ENCODE measurements at regions not wholly inside any gene's neighbourhood (a gene's known extent, or its start where the extent isn't known, plus 50 kb on each side); places are given as distances from the start of the nearest gene placed in this dataset.

DNA sequence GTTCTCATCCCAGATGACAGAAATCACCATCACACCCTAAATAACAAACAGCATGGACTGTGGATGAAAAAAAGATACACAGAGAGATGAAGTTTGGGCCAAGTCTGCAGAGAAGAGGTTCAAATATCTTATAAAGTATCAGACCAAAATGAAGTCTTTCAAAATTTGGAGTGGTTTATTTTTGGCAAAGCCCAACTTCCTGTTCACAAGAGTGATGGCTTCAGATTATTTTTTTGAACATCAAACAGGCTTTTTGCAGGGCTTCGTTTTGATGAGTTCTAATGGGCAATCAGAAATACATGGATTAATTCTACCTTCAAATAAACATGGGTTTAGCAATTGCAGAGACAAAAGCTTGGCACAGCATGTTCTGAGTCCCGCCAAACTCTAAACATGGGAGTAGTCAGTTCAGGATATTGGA lies 378.2 kb upstream of the RPS23 start:
- no peaks in the 10 kb centered on the region for H3K27me3 ChIP-seq (replicated peaks; ENCODE audit: insufficient read depth, low read depth, low read length, poor library complexity)
- TF ChIP-seq EZH2 (IDR thresholded peaks at IDR 0.05; ENCODE audit: borderline replicate concordance, low read depth, low read length, poor library complexity, severe bottlenecking): no peak
- no peak for TF ChIP-seq CTCF (conservative IDR thresholded peaks at IDR 0.05; ENCODE audit: low read depth, low read length)
- DNase-seq (ENCODE audit: low spot score): no peak
- no TSS peak for BruUV-seq (replicated peaks)
- ChIA-PET POLR2A (ENCODE audit: low non-redundant PET) (no interaction called here), CTCF (no interaction called here)
- H3K27ac ChIP-seq (ENCODE audit: low read depth, low read length, poor library complexity, severe bottlenecking): no peak overlapping the region
- no peaks in the 10 kb centered on the region for H3K4me1 ChIP-seq (ENCODE audit: insufficient read depth, low read length, poor library complexity, severe bottlenecking)
- no peaks in the 10 kb centered on the region for H3K36me3 ChIP-seq (ENCODE audit: insufficient read depth, low read length, poor library complexity, severe bottlenecking)
- H3K9me3 ChIP-seq (ENCODE audit: low read depth, low read length, poor library complexity, severe bottlenecking): no peaks in the 10 kb centered on the region
- H3K4me3 ChIP-seq (ENCODE audit: low read depth, low read length, poor library complexity, severe bottlenecking): no peak overlapping the region
- intact Hi-C loops (cut with micrococcal nuclease; ENCODE audit: unreplicated experiment): no loop called here

- no peak overlapping the region for H3K27ac ChIP-seq (ENCODE audit: low read depth, low read length, poor library complexity, severe bottlenecking)
- TF ChIP-seq EZH2 (IDR thresholded peaks at IDR 0.05; ENCODE audit: borderline replicate concordance, low read depth, low read length, poor library complexity, severe bottlenecking) (no peak), CTCF (conservative IDR thresholded peaks at IDR 0.05; ENCODE audit: low read depth, low read length) (no peak)
- ChIA-PET POLR2A (ENCODE audit: low non-redundant PET) (no interaction called here), CTCF (no interaction called here)
- no peak for DNase-seq (ENCODE audit: low spot score)
- H3K36me3 ChIP-seq (ENCODE audit: insufficient read depth, low read length, poor library complexity, severe bottlenecking): no peaks in the 10 kb centered on the region
- no TSS peak for BruUV-seq (replicated peaks)
- no peaks in the 10 kb centered on the region for H3K9me3 ChIP-seq (ENCODE audit: low read depth, low read length, poor library complexity, severe bottlenecking)
- H3K4me3 ChIP-seq (ENCODE audit: low read depth, low read length, poor library complexity, severe bottlenecking): no peak overlapping the region
- no peaks in the 10 kb centered on the region for H3K27me3 ChIP-seq (replicated peaks; ENCODE audit: insufficient read depth, low read depth, low read length, poor library complexity)
- no peaks in the 10 kb centered on the region for H3K4me1 ChIP-seq (ENCODE audit: insufficient read depth, low read length, poor library complexity, severe bottlenecking)
- intact Hi-C loops (cut with micrococcal nuclease; ENCODE audit: unreplicated experiment): no loop called here
Observed at GRCh38 chr5:82655078-82655477, 376.9 kb upstream of the RPS23 start.

DNA sequence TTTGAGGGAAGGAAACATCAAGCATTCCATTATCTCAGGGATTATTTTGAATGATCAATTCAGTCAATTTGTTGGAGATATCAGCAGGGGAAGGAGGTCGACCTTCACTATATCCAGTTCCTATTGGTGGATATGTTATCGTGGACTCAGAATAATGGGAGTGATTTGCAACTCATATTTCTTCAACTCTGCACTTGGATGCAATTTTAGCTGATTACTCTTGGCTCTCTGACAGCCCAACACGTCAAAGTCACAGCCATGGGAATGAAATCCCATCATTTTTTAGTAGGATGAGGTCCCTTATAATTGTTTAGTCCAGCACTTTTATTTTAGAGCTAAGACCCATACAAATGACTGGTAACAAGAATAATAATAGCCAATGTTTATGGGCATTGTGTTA lies 371.8 kb upstream of the RPS23 start:
- H3K27me3 ChIP-seq (replicated peaks; ENCODE audit: insufficient read depth, low read depth, low read length, poor library complexity): peaks cover 18% of the 10 kb centered on the region
- intact Hi-C loops (cut with micrococcal nuclease; ENCODE audit: unreplicated experiment): loop anchor here (10.0 kb wide), 1 partner anchor 425 kb away; the partner anchor contains the start of genes TMEM167A and XRCC4
- H3K4me1 ChIP-seq (ENCODE audit: insufficient read depth, low read length, poor library complexity, severe bottlenecking): no peaks in the 10 kb centered on the region
- H3K27ac ChIP-seq (ENCODE audit: low read depth, low read length, poor library complexity, severe bottlenecking): no peak overlapping the region
- DNase-seq (ENCODE audit: low spot score): no peak
- POLR2A ChIA-PET (ENCODE audit: low non-redundant PET): no interaction called here
- TF ChIP-seq EZH2 (IDR thresholded peaks at IDR 0.05; ENCODE audit: borderline replicate concordance, low read depth, low read length, poor library complexity, severe bottlenecking): no peak
- no peak for TF ChIP-seq CTCF (conservative IDR thresholded peaks at IDR 0.05; ENCODE audit: low read depth, low read length)
- no peak overlapping the region for H3K4me3 ChIP-seq (ENCODE audit: low read depth, low read length, poor library complexity, severe bottlenecking)
- no peaks in the 10 kb centered on the region for H3K36me3 ChIP-seq (ENCODE audit: insufficient read depth, low read length, poor library complexity, severe bottlenecking)
- CTCF ChIA-PET: no interaction called here
- no peaks in the 10 kb centered on the region for H3K9me3 ChIP-seq (ENCODE audit: low read depth, low read length, poor library complexity, severe bottlenecking)
- no TSS peak for BruUV-seq (replicated peaks)

All from A673 (cell line).